Ishikawa (cell line): ENCODE measurements at regions not wholly inside any gene's neighbourhood (a gene's known extent, or its start where the extent isn't known, plus 50 kb on each side); places are given as distances from the start of the nearest gene placed in this dataset.

Experiments
- CEBPB ChIP-seq: IDR thresholded peaks from 2 replicates; pipeline ENCODE4 v1.6.1; 2012
- CREB1 ChIP-seq: IDR thresholded peaks from 2 replicates; pipeline ENCODE4 v1.6.1; 2012; ENCODE audit warnings: low read depth
- EGR1 ChIP-seq: IDR thresholded peaks from 2 replicates; pipeline ENCODE4 v1.6.1; 2012
- EP300 ChIP-seq: IDR thresholded peaks from 2 replicates; pipeline ENCODE4 v1.6.1; 2012; ENCODE audit warnings: borderline replicate concordance
- FOXM1 ChIP-seq: IDR thresholded peaks from 2 replicates; pipeline ENCODE4 v1.6.1; 2012; ENCODE audit warnings: low read depth, borderline replicate concordance
- NFIC ChIP-seq: IDR thresholded peaks from 2 replicates; pipeline ENCODE4 v1.6.1; 2012
- RAD21 ChIP-seq: IDR thresholded peaks from 2 replicates; pipeline ENCODE4 v1.6.1; 2012; ENCODE audit warnings: low read depth
- TAF1 ChIP-seq: IDR thresholded peaks from 2 replicates; pipeline ENCODE4 v1.6.1; 2012; ENCODE audit warnings: low read depth, mild to moderate bottlenecking
- TCF12 ChIP-seq: IDR thresholded peaks from 2 replicates; pipeline ENCODE4 v1.6.1; 2012; ENCODE audit warnings: low read depth
- TEAD4 ChIP-seq: IDR thresholded peaks from 2 replicates; pipeline ENCODE4 v1.6.1; 2012
- YY1 ChIP-seq: IDR thresholded peaks from 2 replicates; pipeline ENCODE4 v1.6.1; 2012; ENCODE audit warnings: low read depth
- ZBTB7A ChIP-seq: IDR thresholded peaks from 2 replicates; pipeline ENCODE4 v1.6.1; 2012; ENCODE audit warnings: low read depth
- TF ChIP-seq, protein P1 (sequence below): IDR thresholded peaks from 2 replicates; pipeline ENCODE4 v1.6.1; 2012; ENCODE audit warnings: low read depth, mild to moderate bottlenecking
- TF ChIP-seq, protein P2 (sequence below): IDR thresholded peaks from 2 replicates; pipeline ENCODE4 v1.6.1; 2012
- TF ChIP-seq, protein P3 (sequence below): IDR thresholded peaks from 2 replicates; pipeline ENCODE4 v1.6.1; 2012

DNA sequence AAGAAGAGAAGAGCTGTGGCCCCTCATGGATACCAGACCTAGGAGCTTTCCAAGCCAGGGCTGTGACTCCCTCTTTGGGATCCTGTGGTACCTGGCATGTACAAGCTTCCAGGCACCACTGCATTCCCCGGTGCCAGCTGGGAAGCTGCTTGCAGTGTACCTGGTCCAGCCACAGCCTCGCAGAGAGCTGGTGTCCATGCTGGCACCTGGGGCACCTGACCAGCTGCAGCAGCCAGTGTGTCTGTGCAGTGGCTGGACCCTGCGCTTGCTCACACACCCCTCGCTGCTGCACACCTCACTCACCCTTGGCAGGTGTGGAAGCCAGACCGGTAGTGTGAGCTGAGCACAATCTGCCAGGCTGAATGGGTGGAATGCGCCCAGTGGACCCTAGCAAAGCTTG, 190.9 kb upstream of the MAN1A1 start:
- no peak for TF ChIP-seq NFIC
- no peak for TF ChIP-seq CEBPB
- TF ChIP-seq, protein P1, sequence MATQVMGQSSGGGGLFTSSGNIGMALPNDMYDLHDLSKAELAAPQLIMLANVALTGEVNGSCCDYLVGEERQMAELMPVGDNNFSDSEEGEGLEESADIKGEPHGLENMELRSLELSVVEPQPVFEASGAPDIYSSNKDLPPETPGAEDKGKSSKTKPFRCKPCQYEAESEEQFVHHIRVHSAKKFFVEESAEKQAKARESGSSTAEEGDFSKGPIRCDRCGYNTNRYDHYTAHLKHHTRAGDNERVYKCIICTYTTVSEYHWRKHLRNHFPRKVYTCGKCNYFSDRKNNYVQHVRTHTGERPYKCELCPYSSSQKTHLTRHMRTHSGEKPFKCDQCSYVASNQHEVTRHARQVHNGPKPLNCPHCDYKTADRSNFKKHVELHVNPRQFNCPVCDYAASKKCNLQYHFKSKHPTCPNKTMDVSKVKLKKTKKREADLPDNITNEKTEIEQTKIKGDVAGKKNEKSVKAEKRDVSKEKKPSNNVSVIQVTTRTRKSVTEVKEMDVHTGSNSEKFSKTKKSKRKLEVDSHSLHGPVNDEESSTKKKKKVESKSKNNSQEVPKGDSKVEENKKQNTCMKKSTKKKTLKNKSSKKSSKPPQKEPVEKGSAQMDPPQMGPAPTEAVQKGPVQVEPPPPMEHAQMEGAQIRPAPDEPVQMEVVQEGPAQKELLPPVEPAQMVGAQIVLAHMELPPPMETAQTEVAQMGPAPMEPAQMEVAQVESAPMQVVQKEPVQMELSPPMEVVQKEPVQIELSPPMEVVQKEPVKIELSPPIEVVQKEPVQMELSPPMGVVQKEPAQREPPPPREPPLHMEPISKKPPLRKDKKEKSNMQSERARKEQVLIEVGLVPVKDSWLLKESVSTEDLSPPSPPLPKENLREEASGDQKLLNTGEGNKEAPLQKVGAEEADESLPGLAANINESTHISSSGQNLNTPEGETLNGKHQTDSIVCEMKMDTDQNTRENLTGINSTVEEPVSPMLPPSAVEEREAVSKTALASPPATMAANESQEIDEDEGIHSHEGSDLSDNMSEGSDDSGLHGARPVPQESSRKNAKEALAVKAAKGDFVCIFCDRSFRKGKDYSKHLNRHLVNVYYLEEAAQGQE: no peak
- TF ChIP-seq, protein P2, sequence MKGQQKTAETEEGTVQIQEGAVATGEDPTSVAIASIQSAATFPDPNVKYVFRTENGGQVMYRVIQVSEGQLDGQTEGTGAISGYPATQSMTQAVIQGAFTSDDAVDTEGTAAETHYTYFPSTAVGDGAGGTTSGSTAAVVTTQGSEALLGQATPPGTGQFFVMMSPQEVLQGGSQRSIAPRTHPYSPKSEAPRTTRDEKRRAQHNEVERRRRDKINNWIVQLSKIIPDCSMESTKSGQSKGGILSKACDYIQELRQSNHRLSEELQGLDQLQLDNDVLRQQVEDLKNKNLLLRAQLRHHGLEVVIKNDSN: no peak
- no peak for TF ChIP-seq CREB1
- no peak for TF ChIP-seq FOXM1
- TF ChIP-seq, protein P3, sequence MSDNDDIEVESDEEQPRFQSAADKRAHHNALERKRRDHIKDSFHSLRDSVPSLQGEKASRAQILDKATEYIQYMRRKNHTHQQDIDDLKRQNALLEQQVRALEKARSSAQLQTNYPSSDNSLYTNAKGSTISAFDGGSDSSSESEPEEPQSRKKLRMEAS: no peak
- no peak for TF ChIP-seq TCF12
- no peak for TF ChIP-seq TEAD4
- no peak for TF ChIP-seq YY1
- TF ChIP-seq ZBTB7A: no peak
- TF ChIP-seq EGR1: no peak
- TF ChIP-seq RAD21: no peak
- no peak for TF ChIP-seq TAF1
- TF ChIP-seq EP300: no peak

DNA sequence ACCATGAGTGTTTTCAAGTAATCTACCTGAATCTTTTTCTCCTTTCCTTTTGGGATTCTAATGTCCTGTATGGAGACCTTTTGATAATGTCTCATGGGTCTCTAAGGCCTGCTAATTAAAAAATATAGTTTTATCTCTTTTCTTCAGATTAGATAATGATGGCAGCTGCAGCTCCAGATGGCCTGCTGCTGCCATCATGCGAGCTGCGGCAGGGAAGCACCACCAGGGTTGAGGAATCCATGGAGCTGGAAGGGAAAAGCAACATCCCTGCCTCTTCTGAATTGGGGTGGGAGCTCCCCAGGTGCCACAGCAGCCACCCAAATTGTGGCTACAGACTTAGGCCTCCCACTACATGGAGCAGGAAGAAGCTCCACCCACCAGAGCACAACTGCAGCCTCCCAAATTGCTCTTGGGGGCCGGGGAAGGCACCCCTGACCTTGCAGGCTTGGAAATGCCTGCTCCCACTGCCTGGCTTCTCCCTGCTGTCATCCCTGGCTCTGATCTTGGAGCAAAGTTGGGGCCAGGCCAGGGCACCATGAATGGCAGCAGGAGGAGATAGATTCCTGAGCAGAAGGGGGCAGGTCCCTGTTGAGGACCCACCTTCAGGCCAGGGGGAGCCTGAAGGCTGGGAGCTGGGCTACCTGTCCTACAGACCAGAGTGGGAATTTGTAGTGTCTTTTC, 189.6 kb upstream of the MAN1A1 start:
- TF ChIP-seq ZBTB7A (no peak), TCF12 (no peak), CREB1 (no peak), TAF1 (no peak), NFIC (no peak), FOXM1 (no peak), CEBPB (no peak), TEAD4 (no peak)
- TF ChIP-seq, protein P3: no peak

DNA sequence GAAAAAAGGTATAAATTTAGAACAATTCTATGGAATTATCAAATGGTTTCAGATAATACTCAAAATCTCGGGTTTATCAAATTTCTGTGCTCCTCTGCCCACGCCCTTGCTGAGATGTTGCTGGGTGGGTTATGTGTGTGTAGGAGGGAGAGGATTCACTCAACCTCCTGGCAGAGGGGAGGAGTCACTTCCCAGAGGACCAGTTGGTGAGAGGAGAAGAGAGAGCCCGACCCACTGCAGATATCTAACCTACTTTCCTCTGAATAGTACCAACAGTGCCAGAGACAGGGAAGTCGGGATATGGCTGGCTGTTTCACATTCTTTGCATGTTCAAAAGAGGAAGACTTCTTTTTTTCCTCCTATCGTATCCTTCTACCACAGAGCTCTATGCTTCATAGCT, 187.1 kb upstream of the MAN1A1 start:
- no peak for TF ChIP-seq EP300

DNA sequence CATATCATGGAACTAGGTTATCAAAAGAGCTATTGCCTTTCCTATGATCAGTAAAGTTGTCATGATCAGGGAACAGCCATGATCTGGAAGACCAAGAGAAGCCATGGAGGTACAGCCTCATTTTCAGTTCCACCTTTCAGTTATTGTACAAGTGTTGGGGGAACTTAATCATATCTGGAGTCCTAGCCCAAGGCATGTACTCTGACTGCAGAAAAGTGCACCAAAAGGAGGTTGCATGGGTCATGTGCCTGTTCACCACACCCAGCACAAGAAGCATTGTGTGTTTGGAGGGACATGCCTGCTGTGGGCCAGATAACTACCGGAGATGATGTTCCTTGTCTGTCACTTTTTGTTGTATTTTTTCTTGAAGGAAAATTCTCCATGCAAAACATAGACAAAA, 185.8 kb upstream of the MAN1A1 start:
- TF ChIP-seq NFIC: no peak
- no peak for TF ChIP-seq FOXM1
- TF ChIP-seq, protein P3: no peak
- no peak for TF ChIP-seq TEAD4
- TF ChIP-seq CEBPB: no peak
- no peak for TF ChIP-seq TCF12
- TF ChIP-seq, protein P2: no peak
- TF ChIP-seq TAF1: no peak
- TF ChIP-seq, protein P1: no peak
- no peak for TF ChIP-seq ZBTB7A
- TF ChIP-seq RAD21: no peak
- no peak for TF ChIP-seq CREB1
- no peak for TF ChIP-seq EP300
- no peak for TF ChIP-seq EGR1
- no peak for TF ChIP-seq YY1

DNA sequence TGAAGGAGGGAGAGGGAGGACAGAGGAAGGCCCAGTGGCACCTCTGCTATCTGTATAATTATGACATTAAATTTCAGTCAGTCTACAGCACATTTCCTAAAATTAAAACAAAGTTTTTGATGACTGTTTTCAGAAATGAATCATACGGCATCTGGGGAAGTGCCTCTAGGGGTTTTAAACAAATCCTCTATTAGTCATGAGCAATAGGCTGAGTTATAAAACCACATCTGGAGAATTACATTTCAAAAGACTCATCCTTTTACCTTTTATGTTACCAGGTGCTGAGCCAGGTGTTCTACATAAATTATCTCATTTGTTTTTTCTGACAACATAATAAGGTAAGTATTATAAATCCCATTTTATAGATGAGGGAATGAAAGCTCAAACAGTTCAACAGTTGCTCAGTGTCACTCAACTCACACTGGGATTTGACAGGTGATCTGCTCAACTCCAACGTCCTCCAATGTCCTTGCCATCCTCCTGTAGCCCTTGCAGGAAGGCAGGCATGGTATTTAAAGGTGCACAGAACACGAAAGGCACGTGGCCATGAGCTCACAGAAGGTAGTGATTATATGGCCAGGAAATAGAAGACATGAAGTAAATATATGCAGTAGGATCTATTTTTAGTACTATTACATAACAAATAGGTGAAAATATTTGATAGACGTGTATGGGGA, 184.2 kb upstream of the MAN1A1 start:
- no peak for TF ChIP-seq EGR1
- TF ChIP-seq YY1: no peak
- TF ChIP-seq TAF1: no peak
- no peak for TF ChIP-seq TCF12
- TF ChIP-seq, protein P2: no peak
- no peak for TF ChIP-seq ZBTB7A
- no peak for TF ChIP-seq NFIC
- no peak for TF ChIP-seq RAD21
- no peak for TF ChIP-seq EP300
- no peak for TF ChIP-seq CREB1
- TF ChIP-seq, protein P3: no peak
- TF ChIP-seq CEBPB: no peak
- TF ChIP-seq, protein P1: no peak
- no peak for TF ChIP-seq TEAD4
- no peak for TF ChIP-seq FOXM1
